ENCODE measurements at regions not wholly inside any gene's neighbourhood (a gene's known extent, or its start where the extent isn't known, plus 50 kb on each side); places are given as distances from the start of the nearest gene placed in this dataset.

DNA sequence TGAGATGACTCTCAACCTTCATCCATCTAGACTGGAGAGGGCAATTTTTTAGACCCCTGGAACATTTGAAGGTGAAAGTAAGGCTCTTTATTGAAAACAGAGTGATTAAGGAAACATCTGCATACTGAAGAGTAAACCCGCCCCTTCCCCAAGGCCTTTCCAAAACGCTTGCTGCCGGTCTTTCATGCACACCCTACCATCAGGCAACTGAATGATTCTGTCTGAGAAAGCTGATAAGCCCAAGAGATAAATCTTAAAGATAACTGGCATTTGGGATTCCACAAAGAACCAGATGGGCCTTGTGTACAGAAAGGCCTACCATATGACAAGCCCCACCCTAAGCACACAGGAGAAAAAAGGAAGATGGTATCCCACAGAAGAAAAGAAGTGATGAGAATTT lies 54.4 kb upstream of the PIK3R1 start:
- H3K36me3 ChIP-seq (ENCODE audit: control insufficient read depth, insufficient read depth, low read length): no peaks in the 10 kb centered on the region
- no peak overlapping the region for H3K27ac ChIP-seq (ENCODE audit: insufficient read depth, low read length, poor library complexity, severe bottlenecking)
- no peak for DNase-seq
- no peak overlapping the region for H3K4me3 ChIP-seq (ENCODE audit: insufficient read depth, low read depth, low read length, poor library complexity, severe bottlenecking)
- H3K9me3 ChIP-seq (ENCODE audit: control insufficient read depth, low read length): no peaks in the 10 kb centered on the region
- no peaks in the 10 kb centered on the region for H3K27me3 ChIP-seq (replicated peaks; ENCODE audit: control insufficient read depth, insufficient read depth, low read length, poor library complexity, severe bottlenecking)
- H3K4me1 ChIP-seq (ENCODE audit: control insufficient read depth, insufficient read depth, low read length, poor library complexity, severe bottlenecking): no peaks in the 10 kb centered on the region

DNA sequence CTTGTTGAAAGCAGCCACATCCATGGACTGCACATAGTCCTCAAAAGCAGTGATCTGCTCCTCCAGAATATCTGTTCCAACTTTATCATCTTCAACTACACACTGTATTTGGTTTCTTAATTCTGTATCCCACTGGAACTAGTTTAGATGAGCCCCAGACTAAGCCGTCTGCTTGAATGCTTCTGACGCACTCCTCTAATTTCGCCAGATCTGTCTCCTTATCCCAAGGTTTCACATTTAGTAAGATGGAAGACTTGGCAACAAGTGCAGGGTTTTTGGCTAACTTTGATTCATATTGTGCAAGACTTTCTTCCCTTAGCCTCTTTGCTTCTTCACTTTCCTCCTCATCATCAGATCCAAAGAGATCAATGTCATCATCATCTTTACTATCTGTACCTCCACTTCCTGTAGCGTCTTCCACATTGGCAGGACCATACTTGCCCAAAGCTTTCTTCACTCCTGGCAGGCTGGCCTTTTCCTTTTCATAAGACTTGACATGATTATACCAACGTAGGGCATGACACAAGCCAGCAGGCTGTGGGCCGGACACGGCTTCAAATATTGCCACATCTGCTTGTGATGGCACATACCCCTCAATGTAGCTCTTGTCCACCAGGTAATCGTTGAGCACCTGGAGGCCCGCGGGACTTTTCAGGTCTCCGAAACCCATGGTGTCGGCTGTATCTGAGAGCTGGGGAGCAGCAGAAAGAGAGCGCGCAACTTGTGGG lies 56.2 kb upstream of the PIK3R1 start:
- Histone ChIP-seq H3K4me3 (ENCODE audit: insufficient read depth, low read depth, low read length, poor library complexity, severe bottlenecking) (no peak overlapping the region), H3K27me3 (replicated peaks; ENCODE audit: control insufficient read depth, insufficient read depth, low read length, poor library complexity, severe bottlenecking) (no peaks in the 10 kb centered on the region), H3K36me3 (ENCODE audit: control insufficient read depth, insufficient read depth, low read length) (no peaks in the 10 kb centered on the region), H3K9me3 (ENCODE audit: control insufficient read depth, low read length) (no peaks in the 10 kb centered on the region), H3K27ac (ENCODE audit: insufficient read depth, low read length, poor library complexity, severe bottlenecking) (no peak overlapping the region), H3K4me1 (ENCODE audit: control insufficient read depth, insufficient read depth, low read length, poor library complexity, severe bottlenecking) (no peaks in the 10 kb centered on the region)
- no peak for DNase-seq

DNA sequence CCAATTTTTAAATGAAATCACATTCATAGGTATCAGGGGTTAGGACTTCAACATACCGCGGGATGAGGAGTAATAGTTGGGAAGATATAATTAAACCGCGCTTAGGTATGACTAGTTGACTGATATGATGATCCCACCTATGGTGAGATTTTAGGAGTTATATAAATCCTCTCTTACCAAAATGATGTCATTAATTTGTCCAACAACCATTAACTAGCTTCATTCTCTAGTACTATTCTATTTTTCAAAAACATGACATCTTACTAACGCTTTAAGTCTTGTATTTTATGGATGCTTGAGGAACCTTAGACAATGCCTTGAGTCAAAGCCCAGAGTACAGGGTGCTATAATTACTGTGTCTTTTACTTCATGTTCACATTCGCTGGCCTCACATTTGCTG lies 59.6 kb upstream of the PIK3R1 start:
- H3K9me3 ChIP-seq (ENCODE audit: control insufficient read depth, low read length): no peaks in the 10 kb centered on the region

DNA sequence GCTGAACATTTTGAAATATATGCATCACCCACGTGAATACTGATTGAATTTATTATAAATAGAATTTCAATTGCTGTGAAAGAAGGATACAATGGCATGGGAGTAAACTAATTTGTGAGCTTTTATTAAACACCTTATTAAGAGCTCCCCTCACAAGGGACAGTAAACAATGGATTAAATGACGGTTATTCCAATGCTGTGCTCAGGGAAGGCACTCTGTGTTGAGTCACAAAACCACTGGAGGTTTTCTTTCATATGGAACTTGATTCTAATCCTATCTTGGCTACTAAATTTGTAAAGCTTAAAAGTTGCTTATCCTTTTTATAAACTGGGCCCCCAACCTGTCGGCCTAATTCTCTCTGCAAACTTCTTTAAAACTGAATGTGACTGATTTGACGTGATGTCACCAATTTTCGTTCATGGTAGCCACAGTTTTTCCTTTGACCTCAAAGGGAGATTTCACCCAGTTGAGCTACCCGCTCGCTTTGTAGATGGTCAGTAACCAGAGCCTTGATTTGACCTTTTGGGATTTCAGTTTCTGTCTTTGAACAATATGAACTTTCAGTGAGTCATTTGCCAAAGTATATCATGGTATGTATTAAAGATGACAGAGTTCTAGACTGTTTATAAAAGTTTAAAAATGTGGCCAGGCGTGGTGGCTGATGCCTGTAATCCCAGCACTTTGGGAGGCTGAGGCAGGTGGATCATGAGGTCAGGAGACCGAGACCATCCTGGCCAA lies 61.3 kb upstream of the PIK3R1 start:
- Histone ChIP-seq H3K27me3 (replicated peaks; ENCODE audit: control insufficient read depth, insufficient read depth, low read length, poor library complexity, severe bottlenecking) (no peaks in the 10 kb centered on the region), H3K4me3 (ENCODE audit: insufficient read depth, low read depth, low read length, poor library complexity, severe bottlenecking) (no peak overlapping the region), H3K36me3 (ENCODE audit: control insufficient read depth, insufficient read depth, low read length) (no peaks in the 10 kb centered on the region), H3K9me3 (ENCODE audit: control insufficient read depth, low read length) (no peaks in the 10 kb centered on the region), H3K4me1 (ENCODE audit: control insufficient read depth, insufficient read depth, low read length, poor library complexity, severe bottlenecking) (no peaks in the 10 kb centered on the region), H3K27ac (ENCODE audit: insufficient read depth, low read length, poor library complexity, severe bottlenecking) (no peak overlapping the region)
- DNase-seq: no peak

More for the DNA sequence above, 59.6 kb upstream of the PIK3R1 start:
- no peaks in the 10 kb centered on the region for H3K27me3 ChIP-seq (replicated peaks; ENCODE audit: control insufficient read depth, insufficient read depth, low read length, poor library complexity, severe bottlenecking)
- no peaks in the 10 kb centered on the region for H3K36me3 ChIP-seq (ENCODE audit: control insufficient read depth, insufficient read depth, low read length)
- no peaks in the 10 kb centered on the region for H3K4me1 ChIP-seq (ENCODE audit: control insufficient read depth, insufficient read depth, low read length, poor library complexity, severe bottlenecking)
- no peak for DNase-seq
- no peak overlapping the region for H3K27ac ChIP-seq (ENCODE audit: insufficient read depth, low read length, poor library complexity, severe bottlenecking)
- H3K4me3 ChIP-seq (ENCODE audit: insufficient read depth, low read depth, low read length, poor library complexity, severe bottlenecking): no peak overlapping the region

DNA sequence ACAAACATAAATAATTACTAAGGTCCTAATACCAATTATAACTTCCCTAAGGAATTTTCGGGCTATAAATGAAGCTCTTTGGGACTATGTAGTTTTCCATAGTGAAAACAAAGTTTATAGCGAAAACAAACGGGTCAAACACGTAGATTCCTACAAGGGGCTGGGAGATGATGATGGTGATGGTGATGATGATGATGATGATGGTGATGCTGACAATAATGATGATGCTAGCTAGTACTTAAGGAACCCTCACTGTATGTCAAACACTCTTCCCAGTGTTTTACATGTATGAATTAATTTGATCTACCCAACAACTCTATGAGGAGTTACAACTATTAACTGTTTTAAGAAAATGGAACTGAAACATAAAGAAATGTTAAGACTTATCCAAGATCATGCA lies 63.7 kb upstream of the PIK3R1 start:
- no peak for DNase-seq
- no peak overlapping the region for H3K4me3 ChIP-seq (ENCODE audit: insufficient read depth, low read depth, low read length, poor library complexity, severe bottlenecking)

DNA sequence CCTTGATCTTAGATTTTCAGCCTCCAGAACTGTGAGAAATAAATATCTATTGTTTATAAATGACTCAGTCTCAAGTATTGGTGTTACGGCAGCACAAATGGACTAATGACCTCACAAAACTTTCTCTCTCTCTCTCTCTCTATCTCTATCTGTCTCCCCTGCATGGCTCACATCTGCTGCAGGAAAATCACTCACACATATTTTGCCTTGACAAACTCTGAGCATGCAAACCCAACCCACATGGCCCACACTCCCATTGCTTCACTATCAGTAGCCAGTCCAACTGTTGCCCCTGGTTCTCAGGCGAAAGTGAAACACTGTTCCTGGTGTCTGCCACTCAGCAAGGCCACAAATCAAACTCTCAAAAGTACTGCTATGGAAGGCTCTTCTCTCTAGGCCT lies 66.4 kb upstream of the PIK3R1 start:
- H3K36me3 ChIP-seq (ENCODE audit: control insufficient read depth, insufficient read depth, low read length): no peaks in the 10 kb centered on the region
- DNase-seq: no peak
- no peaks in the 10 kb centered on the region for H3K9me3 ChIP-seq (ENCODE audit: control insufficient read depth, low read length)
- H3K4me3 ChIP-seq (ENCODE audit: insufficient read depth, low read depth, low read length, poor library complexity, severe bottlenecking): no peak overlapping the region
- H3K27ac ChIP-seq (ENCODE audit: insufficient read depth, low read length, poor library complexity, severe bottlenecking): no peak overlapping the region
- H3K4me1 ChIP-seq (ENCODE audit: control insufficient read depth, insufficient read depth, low read length, poor library complexity, severe bottlenecking): no peaks in the 10 kb centered on the region
- no peaks in the 10 kb centered on the region for H3K27me3 ChIP-seq (replicated peaks; ENCODE audit: control insufficient read depth, insufficient read depth, low read length, poor library complexity, severe bottlenecking)

More for the DNA sequence above, 63.7 kb upstream of the PIK3R1 start:
- H3K36me3 ChIP-seq (ENCODE audit: control insufficient read depth, insufficient read depth, low read length): no peaks in the 10 kb centered on the region
- H3K9me3 ChIP-seq (ENCODE audit: control insufficient read depth, low read length): no peaks in the 10 kb centered on the region
- H3K27me3 ChIP-seq (replicated peaks; ENCODE audit: control insufficient read depth, insufficient read depth, low read length, poor library complexity, severe bottlenecking): no peaks in the 10 kb centered on the region
- no peak overlapping the region for H3K27ac ChIP-seq (ENCODE audit: insufficient read depth, low read length, poor library complexity, severe bottlenecking)
- H3K4me1 ChIP-seq (ENCODE audit: control insufficient read depth, insufficient read depth, low read length, poor library complexity, severe bottlenecking): no peaks in the 10 kb centered on the region

DNA sequence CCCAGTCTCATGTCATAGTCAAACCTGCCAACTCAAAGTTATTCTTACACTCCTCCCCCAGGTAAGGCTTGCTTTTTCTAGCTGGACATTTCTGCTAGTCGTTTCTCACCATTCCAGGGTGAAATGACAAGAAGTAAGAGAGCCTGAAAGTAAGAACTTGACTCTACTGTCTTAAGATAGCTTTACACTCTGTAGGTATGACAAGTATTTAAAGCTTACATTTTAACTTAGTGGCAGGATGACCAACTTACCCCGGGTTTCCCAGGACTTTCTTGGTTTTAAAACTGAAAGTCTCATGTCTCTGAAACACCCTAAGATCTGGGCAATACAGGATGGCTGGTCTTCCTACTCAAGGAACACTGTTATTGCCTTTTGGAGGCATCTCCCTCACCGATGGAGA lies 67.5 kb upstream of the PIK3R1 start:
- DNase-seq: no peak
- H3K27ac ChIP-seq (ENCODE audit: insufficient read depth, low read length, poor library complexity, severe bottlenecking): no peak overlapping the region
- H3K9me3 ChIP-seq (ENCODE audit: control insufficient read depth, low read length): no peaks in the 10 kb centered on the region
- H3K27me3 ChIP-seq (replicated peaks; ENCODE audit: control insufficient read depth, insufficient read depth, low read length, poor library complexity, severe bottlenecking): no peaks in the 10 kb centered on the region
- H3K4me1 ChIP-seq (ENCODE audit: control insufficient read depth, insufficient read depth, low read length, poor library complexity, severe bottlenecking): no peaks in the 10 kb centered on the region
- H3K4me3 ChIP-seq (ENCODE audit: insufficient read depth, low read depth, low read length, poor library complexity, severe bottlenecking): no peak overlapping the region
- H3K36me3 ChIP-seq (ENCODE audit: control insufficient read depth, insufficient read depth, low read length): no peaks in the 10 kb centered on the region

DNA sequence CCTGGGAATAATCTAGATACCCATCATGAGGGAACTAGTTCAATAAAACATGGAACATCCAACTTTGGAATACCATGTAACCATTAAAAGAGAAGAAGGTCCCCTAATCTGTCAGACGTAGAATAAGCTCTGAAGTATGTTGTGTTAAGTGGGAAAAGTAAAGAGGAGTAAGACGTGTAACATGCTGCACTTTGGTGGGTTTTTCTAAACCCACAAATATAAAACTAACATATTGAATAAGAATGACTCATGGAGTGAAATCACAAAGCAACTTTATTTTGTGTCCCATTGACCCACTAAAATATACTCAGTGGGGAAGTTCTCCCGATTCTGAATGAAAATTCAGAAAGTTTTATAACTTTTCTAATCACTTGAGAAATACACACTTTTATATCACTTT lies 67.9 kb upstream of the PIK3R1 start:
- Histone ChIP-seq H3K4me1 (ENCODE audit: control insufficient read depth, insufficient read depth, low read length, poor library complexity, severe bottlenecking) (no peaks in the 10 kb centered on the region), H3K9me3 (ENCODE audit: control insufficient read depth, low read length) (no peaks in the 10 kb centered on the region), H3K27ac (ENCODE audit: insufficient read depth, low read length, poor library complexity, severe bottlenecking) (no peak overlapping the region), H3K27me3 (replicated peaks; ENCODE audit: control insufficient read depth, insufficient read depth, low read length, poor library complexity, severe bottlenecking) (no peaks in the 10 kb centered on the region), H3K4me3 (ENCODE audit: insufficient read depth, low read depth, low read length, poor library complexity, severe bottlenecking) (no peak overlapping the region), H3K36me3 (ENCODE audit: control insufficient read depth, insufficient read depth, low read length) (no peaks in the 10 kb centered on the region)
- DNase-seq: no peak

DNA sequence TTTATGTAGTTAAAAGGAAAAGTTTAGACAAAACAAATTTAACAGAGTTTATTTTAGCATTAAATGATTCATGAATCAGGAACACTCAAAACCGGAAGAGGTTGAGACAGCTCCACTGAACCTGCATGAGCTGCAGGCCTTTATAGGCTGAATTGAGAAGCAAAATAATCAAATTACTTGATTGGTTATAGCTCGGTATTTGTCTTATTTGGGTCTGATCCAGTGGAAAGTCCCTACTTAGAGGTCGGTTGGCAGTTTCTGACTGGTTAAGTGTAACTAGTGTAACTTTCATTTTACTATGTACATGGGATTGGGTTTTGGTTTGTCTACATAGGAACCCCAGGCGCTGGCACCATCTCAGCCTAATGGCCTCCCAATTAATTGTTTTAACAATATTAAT lies 74.1 kb upstream of the PIK3R1 start:
- DNase-seq: no peak
- H3K27ac ChIP-seq (ENCODE audit: insufficient read depth, low read length, poor library complexity, severe bottlenecking): no peak overlapping the region
- no peaks in the 10 kb centered on the region for H3K36me3 ChIP-seq (ENCODE audit: control insufficient read depth, insufficient read depth, low read length)
- no peak overlapping the region for H3K4me3 ChIP-seq (ENCODE audit: insufficient read depth, low read depth, low read length, poor library complexity, severe bottlenecking)
- H3K4me1 ChIP-seq (ENCODE audit: control insufficient read depth, insufficient read depth, low read length, poor library complexity, severe bottlenecking): no peaks in the 10 kb centered on the region
- no peaks in the 10 kb centered on the region for H3K9me3 ChIP-seq (ENCODE audit: control insufficient read depth, low read length)
- no peaks in the 10 kb centered on the region for H3K27me3 ChIP-seq (replicated peaks; ENCODE audit: control insufficient read depth, insufficient read depth, low read length, poor library complexity, severe bottlenecking)

DNA sequence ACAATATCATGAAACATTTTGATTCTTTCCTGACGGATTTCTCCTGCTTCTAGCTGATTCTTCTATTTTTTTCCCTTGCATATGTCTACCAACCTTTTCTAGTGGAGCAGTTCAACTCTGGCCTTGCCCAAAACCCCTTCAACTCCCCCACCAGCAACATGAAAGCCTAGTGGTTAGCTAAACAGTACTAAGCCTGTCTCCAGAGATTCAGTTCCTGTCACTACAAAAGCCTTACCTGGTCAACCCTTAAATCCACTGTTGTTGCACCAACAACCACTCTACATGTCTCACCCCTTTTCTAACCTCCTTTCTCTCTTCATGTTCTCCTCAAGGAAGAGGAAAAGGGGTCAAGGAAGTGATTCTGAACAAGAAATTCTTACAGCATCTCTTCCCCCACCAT lies 74.8 kb upstream of the PIK3R1 start:
- Histone ChIP-seq H3K27ac (ENCODE audit: insufficient read depth, low read length, poor library complexity, severe bottlenecking) (no peak overlapping the region), H3K9me3 (ENCODE audit: control insufficient read depth, low read length) (no peaks in the 10 kb centered on the region), H3K36me3 (ENCODE audit: control insufficient read depth, insufficient read depth, low read length) (no peaks in the 10 kb centered on the region), H3K27me3 (replicated peaks; ENCODE audit: control insufficient read depth, insufficient read depth, low read length, poor library complexity, severe bottlenecking) (no peaks in the 10 kb centered on the region), H3K4me3 (ENCODE audit: insufficient read depth, low read depth, low read length, poor library complexity, severe bottlenecking) (no peak overlapping the region), H3K4me1 (ENCODE audit: control insufficient read depth, insufficient read depth, low read length, poor library complexity, severe bottlenecking) (no peaks in the 10 kb centered on the region)
- no peak for DNase-seq

Measured in effector memory CD4-positive, alpha-beta T cell (primary cell).